ENCODE measurements at regions not wholly inside any gene's neighbourhood (a gene's known extent, or its start where the extent isn't known, plus 50 kb on each side); places are given as distances from the start of the nearest gene placed in this dataset.

DNA sequence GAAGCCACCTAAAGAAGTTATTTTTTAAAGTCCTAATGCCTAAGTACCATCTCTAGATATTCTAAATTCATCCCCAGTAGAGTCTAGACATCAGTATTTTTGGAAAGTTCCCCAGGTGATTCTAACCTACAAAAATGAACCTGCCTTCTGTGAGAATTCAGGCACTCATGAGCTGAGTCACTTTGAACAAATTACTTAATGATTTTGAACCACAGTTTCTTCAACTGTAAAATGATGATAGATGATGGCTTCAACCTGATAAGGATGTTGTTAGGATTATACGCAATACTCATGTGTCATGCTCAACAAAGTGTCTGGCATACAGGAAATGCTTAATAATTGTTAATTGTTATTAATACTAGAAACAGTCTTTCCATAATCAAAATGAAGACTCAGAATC, 82.8 kb upstream of the OR5AK2 start:
- no peaks in the 10 kb centered on the region for H3K9me2 ChIP-seq (ENCODE audit: insufficient read depth)
- no peaks in the 10 kb centered on the region for H3F3A ChIP-seq (ENCODE audit: insufficient read depth)
- H3K4me3 ChIP-seq = no peak overlapping the region
- H4K20me1 ChIP-seq (ENCODE audit: insufficient read depth) = no peaks in the 10 kb centered on the region
- H3K4me2 ChIP-seq (ENCODE audit: unreplicated experiment) = no peak overlapping the region
- TF ChIP-seq EZH2phosphoT487 (IDR thresholded peaks at IDR 0.05; ENCODE audit: insufficient read depth, low read depth) = no peak
- TF ChIP-seq EZH2 (IDR thresholded peaks at IDR 0.05; ENCODE audit: insufficient read depth, poor library complexity, severe bottlenecking) = no peak
- in situ Hi-C loops (cut with MboI) = no loop called here
- H3K9me3 ChIP-seq (ENCODE audit: low read depth) = no peaks in the 10 kb centered on the region
- WGBS, 2 experiments (ENCODE audit: low coverage in 1 of 2, low lambda C conversion rate in 2 of 2, missing lambda C conversion rate in 2 of 2) = 74 to 88% methylated on average over 1 of the region's 1 CpG
- H2AFZ ChIP-seq = no peak overlapping the region
- H3K36me3 ChIP-seq (ENCODE audit: low read depth) = no peaks in the 10 kb centered on the region
- peaks cover 7% of the 10 kb centered on the region for H3K27me3 ChIP-seq (replicated peaks; ENCODE audit: insufficient read depth)
- H3K4me1 ChIP-seq (ENCODE audit: insufficient read depth) = no peaks in the 10 kb centered on the region
- DNase-seq = no peak
- no peak overlapping the region for H3K27ac ChIP-seq
- no peak overlapping the region for H3K9ac ChIP-seq
- no peaks in the 10 kb centered on the region for H3K79me2 ChIP-seq (ENCODE audit: insufficient read depth)

DNA sequence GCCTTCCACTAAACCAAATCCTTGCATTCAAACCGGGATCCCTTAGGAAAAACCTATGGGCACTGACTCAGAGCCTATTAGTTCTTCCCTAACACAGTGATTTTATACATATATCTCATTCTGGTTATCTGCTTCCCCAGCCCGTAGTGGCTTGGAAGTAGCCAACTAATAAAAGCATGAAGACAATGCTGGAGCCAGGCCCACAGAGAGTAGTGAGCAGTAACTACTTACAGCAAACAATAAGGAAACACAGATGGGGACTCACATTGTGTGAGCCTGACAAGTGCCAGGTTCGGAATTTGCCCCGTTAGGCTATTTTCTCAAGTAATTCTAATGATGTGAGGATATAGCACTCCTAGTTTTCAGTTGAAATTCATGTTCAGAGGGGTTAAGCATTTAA, 83.3 kb upstream of the OR5AK2 start:
- Histone ChIP-seq H2AFZ (no peak overlapping the region), H3F3A (ENCODE audit: insufficient read depth) (no peaks in the 10 kb centered on the region), H3K9me2 (ENCODE audit: insufficient read depth) (no peaks in the 10 kb centered on the region), H3K27me3 (replicated peaks; ENCODE audit: insufficient read depth) (peaks cover 7% of the 10 kb centered on the region), H3K4me3 (no peak overlapping the region), H3K4me2 (ENCODE audit: unreplicated experiment) (no peak overlapping the region), H3K27ac (no peak overlapping the region), H4K20me1 (ENCODE audit: insufficient read depth) (no peaks in the 10 kb centered on the region), H3K36me3 (ENCODE audit: low read depth) (no peaks in the 10 kb centered on the region), H3K79me2 (ENCODE audit: insufficient read depth) (no peaks in the 10 kb centered on the region), H3K9me3 (ENCODE audit: low read depth) (no peaks in the 10 kb centered on the region), H3K4me1 (ENCODE audit: insufficient read depth) (no peaks in the 10 kb centered on the region), H3K9ac (no peak overlapping the region)
- DNase-seq = no peak
- 15 to 17% methylated on average over 4 of the region's 4 CpGs for WGBS, 2 experiments (ENCODE audit: low coverage in 1 of 2, low lambda C conversion rate in 2 of 2, missing lambda C conversion rate in 2 of 2)
- in situ Hi-C loops (cut with MboI) = no loop called here
- TF ChIP-seq EZH2 (IDR thresholded peaks at IDR 0.05; ENCODE audit: insufficient read depth, poor library complexity, severe bottlenecking) = no peak
- no peak for TF ChIP-seq EZH2phosphoT487 (IDR thresholded peaks at IDR 0.05; ENCODE audit: insufficient read depth, low read depth)

DNA sequence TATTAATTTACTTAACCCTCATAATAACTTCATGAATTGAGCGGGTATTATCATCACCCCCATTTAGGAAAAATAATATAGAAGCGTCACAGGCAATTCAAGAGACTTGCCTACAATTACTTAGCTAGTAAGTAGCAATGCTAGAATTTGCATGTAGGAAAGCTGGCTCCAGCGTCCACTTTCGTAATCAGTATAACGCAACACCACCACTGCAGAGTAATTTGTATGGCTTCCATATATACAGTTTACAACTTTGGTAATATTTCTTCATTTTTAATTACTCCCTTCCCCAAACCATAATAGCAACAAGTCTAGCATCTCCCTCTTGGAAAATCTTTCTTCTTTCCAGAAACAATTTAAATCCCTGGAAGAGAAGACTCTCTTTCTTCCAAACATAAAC, 89.9 kb upstream of the OR5AK2 start:
- Histone ChIP-seq H3K4me1 (ENCODE audit: insufficient read depth) (no peaks in the 10 kb centered on the region), H3K9me3 (ENCODE audit: low read depth) (no peaks in the 10 kb centered on the region), H3K36me3 (ENCODE audit: low read depth) (no peaks in the 10 kb centered on the region), H2AFZ (no peak overlapping the region), H3K4me3 (no peak overlapping the region), H3K79me2 (ENCODE audit: insufficient read depth) (no peaks in the 10 kb centered on the region), H3F3A (ENCODE audit: insufficient read depth) (no peaks in the 10 kb centered on the region), H3K4me2 (ENCODE audit: unreplicated experiment) (no peak overlapping the region), H3K27ac (no peak overlapping the region), H3K27me3 (replicated peaks; ENCODE audit: insufficient read depth) (peaks cover 7% of the 10 kb centered on the region; the same call in 1 of the 2 replicates), H3K9me2 (ENCODE audit: insufficient read depth) (no peaks in the 10 kb centered on the region), H4K20me1 (ENCODE audit: insufficient read depth) (no peaks in the 10 kb centered on the region), H3K9ac (no peak overlapping the region)
- DNase-seq = no peak
- in situ Hi-C loops (cut with MboI) = no loop called here
- 47 to 49% methylated on average over 5 of the region's 5 CpGs for WGBS, 2 experiments (ENCODE audit: low coverage in 1 of 2, low lambda C conversion rate in 2 of 2, missing lambda C conversion rate in 2 of 2)
- no peak for TF ChIP-seq EZH2 (IDR thresholded peaks at IDR 0.05; ENCODE audit: insufficient read depth, poor library complexity, severe bottlenecking)
- no peak for TF ChIP-seq EZH2phosphoT487 (IDR thresholded peaks at IDR 0.05; ENCODE audit: insufficient read depth, low read depth)

DNA sequence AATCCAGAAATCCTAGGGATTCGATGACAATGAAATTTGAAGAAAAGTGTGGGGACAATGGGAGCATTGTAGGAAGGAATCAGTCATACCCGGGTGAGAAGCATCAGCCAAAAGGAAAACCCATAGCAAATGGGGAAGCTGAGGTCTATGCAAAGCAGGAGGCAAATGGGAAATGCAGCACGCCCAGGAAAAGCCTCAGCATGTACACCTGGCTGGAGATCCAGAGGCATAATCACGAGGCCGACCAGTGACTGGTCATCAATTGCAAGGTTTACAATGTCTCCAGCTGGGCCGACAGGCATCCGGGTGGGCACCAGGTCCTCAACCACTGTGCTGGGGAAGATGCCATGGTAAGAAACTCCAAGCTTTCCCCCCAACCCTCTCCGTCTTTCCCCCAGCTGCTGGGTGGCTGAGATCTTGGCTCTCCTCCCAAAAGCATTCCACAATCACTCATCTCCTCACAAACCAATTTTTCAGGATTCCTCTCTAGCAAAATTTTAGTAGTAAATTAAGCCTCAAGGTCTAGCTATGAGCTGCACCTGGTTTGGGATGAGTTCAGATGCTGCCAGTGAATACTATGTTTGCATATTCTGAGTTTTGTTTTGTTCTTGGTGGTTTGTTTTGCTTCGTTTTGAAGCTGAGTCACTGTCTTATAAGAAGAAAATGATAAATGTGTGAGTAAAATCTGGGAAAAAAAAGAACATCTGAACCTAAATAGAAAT, 98.0 kb upstream of the OR5AK2 start:
- Histone ChIP-seq H3K36me3 (ENCODE audit: low read depth) (no peaks in the 10 kb centered on the region), H3K27ac (no peak overlapping the region), H3F3A (ENCODE audit: insufficient read depth) (no peaks in the 10 kb centered on the region), H3K27me3 (replicated peaks; ENCODE audit: insufficient read depth) (peaks cover 16% of the 10 kb centered on the region; the same call in 1 of the 2 replicates), H3K9me3 (ENCODE audit: low read depth) (no peaks in the 10 kb centered on the region), H3K4me1 (ENCODE audit: insufficient read depth) (no peaks in the 10 kb centered on the region), H3K4me3 (no peak overlapping the region), H3K9me2 (ENCODE audit: insufficient read depth) (no peaks in the 10 kb centered on the region), H2AFZ (no peak overlapping the region), H3K79me2 (ENCODE audit: insufficient read depth) (no peaks in the 10 kb centered on the region), H4K20me1 (ENCODE audit: insufficient read depth) (no peaks in the 10 kb centered on the region), H3K9ac (no peak overlapping the region), H3K4me2 (ENCODE audit: unreplicated experiment) (no peak overlapping the region)
- 29 to 32% methylated on average over 9 of the region's 9 CpGs for WGBS, 2 experiments (ENCODE audit: low coverage in 1 of 2, low lambda C conversion rate in 2 of 2, missing lambda C conversion rate in 2 of 2)
- TF ChIP-seq EZH2 (IDR thresholded peaks at IDR 0.05; ENCODE audit: insufficient read depth, poor library complexity, severe bottlenecking) (no peak), EZH2phosphoT487 (IDR thresholded peaks at IDR 0.05; ENCODE audit: insufficient read depth, low read depth) (no peak)
- no peak for DNase-seq
- in situ Hi-C loops (cut with MboI) = no loop called here

All from GM23248 (cell line).